LNCaP clone FGC (cell line): ENCODE measurements at regions not wholly inside any gene's neighbourhood (a gene's known extent, or its start where the extent isn't known, plus 50 kb on each side); places are given as distances from the start of the nearest gene placed in this dataset.

Experiments used
- DNase-seq: peaks from one replicate; pipeline ENCODE4 v3.0.0-alpha.2; 2011; ENCODE audit warnings: low read depth
- H3K4me3 ChIP-seq: 2 replicates; pipeline ENCODE4 v1.5.1; 2011; ENCODE audit warnings: mild to moderate bottlenecking, low read depth, low read length, control low read depth
- TF ChIP-seq, protein P1 (sequence below): IDR thresholded peaks from 2 replicates; pipeline ENCODE4 v1.5.1; 2012; ENCODE audit warnings: mild to moderate bottlenecking; ENCODE audit not compliant: control insufficient read depth, insufficient read depth; ENCODE audit errors: extremely low read depth

GRCh38 chr6:134816780-134817179 lies 133.1 kb downstream of the ALDH8A1 start:
- H3K4me3 ChIP-seq: no peak overlapping the region
- TF ChIP-seq, protein P1, sequence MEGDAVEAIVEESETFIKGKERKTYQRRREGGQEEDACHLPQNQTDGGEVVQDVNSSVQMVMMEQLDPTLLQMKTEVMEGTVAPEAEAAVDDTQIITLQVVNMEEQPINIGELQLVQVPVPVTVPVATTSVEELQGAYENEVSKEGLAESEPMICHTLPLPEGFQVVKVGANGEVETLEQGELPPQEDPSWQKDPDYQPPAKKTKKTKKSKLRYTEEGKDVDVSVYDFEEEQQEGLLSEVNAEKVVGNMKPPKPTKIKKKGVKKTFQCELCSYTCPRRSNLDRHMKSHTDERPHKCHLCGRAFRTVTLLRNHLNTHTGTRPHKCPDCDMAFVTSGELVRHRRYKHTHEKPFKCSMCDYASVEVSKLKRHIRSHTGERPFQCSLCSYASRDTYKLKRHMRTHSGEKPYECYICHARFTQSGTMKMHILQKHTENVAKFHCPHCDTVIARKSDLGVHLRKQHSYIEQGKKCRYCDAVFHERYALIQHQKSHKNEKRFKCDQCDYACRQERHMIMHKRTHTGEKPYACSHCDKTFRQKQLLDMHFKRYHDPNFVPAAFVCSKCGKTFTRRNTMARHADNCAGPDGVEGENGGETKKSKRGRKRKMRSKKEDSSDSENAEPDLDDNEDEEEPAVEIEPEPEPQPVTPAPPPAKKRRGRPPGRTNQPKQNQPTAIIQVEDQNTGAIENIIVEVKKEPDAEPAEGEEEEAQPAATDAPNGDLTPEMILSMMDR: no peak
- no peak for DNase-seq

DNA sequence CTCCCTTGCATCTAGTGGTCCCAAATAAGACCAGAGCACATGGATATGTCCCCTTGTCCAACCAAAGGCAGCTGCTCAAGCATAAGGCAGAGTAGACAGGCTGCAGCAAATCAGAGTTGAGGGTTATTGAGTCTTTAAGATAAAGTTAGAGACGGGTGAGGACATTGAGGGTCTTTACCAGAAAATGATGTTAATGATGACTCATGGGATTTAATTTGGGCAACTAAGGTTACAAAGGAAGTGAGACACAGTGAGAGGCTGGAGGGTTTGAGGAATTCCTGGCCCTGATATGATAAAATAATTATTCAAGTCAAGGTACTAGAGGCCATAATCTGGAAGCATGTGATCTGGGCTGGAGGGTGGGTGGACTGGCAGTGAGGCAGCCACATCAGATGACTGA lies 133.6 kb downstream of the ALDH8A1 start:
- H3K4me3 ChIP-seq: no peak overlapping the region
- TF ChIP-seq, protein P1: no peak
- no peak for DNase-seq

DNA sequence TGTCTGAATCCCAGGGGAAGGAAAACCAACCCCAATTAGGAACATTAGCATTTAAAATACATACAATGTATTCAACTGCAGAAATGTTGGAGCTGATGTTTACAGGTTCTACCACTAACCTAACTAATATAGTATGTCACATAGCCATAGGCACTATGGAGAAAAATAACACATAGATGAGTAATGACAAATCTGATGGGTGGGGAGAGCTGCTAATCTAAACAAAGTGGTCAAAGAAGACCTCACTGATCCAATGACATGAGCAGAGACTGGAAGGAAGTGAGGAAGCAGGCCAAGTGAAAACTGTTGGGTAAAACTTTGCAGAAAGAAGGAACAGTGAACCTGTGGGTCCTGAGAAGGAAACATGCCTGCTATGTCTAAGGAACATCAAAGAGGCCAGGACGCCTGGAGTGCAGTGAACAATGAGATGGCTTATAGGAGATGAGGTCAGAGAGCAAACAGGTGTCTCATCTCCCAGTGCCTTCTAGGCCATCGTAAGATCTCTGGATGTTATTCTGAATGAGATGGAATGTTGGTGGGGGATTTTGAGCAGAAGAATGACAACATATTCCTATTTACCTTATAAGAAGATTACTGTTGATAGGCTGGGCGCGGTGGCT lies 135.7 kb downstream of the ALDH8A1 start:
- DNase-seq: no peak
- no peak overlapping the region for H3K4me3 ChIP-seq
- TF ChIP-seq, protein P1: no peak

DNA sequence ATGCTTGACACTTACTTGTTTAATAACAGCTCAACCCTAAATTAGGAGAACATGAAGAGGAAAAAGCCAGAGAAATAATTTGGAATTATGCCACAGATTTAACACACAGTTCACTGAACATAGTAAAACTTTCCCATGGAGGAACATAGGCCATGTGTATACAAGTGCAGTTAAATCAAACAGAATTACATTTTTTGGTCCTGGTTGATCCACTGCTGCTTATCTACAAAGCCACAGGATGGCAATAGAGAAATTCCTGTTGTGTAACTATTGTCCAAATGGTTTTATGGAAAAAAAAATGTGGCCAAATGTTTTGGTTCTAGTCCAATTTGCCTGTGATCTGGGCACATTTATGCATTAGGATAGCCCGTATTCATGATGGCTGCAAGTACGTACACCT lies 136.8 kb downstream of the ALDH8A1 start:
- no peak overlapping the region for H3K4me3 ChIP-seq
- DNase-seq: no peak
- TF ChIP-seq, protein P1: no peak

- TF ChIP-seq, protein P1: no peak
- DNase-seq: no peak
- H3K4me3 ChIP-seq: no peak overlapping the region
These were observed 139.5 kb downstream of the ALDH8A1 start for GRCh38 chr6:134810402-134810801.

GRCh38 chr6:134809130-134809529 lies 140.8 kb downstream of the ALDH8A1 start:
- DNase-seq: no peak
- H3K4me3 ChIP-seq: no peak overlapping the region
- TF ChIP-seq, protein P1: no peak

DNA sequence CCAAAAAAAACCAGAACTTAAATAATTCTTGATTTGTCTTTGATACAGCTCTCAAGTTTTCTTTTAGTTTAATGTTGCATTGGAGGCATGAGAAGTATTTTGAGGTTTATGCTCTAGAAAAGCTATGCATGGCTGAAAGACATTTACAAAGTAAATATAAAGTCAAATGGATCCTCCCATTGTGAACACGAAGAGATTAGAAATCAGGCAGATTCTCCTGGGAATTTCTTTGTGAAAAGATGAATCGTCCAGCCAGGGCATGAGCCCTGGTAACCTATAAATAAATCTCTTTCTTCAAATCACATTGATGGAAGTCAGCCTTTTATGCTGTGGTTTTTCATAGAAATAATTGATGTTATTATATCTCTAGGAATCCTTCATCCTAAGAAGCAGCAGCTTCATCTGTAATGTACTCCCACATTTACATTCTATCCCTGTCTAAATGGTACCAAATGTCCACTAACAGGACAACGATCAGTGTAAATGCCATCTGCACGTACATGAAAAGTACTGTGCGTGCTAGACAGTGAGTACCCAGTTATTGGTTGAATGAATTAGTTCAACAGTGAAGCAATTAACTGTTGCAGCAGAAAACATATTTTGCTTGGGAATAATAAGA lies 143.6 kb downstream of the ALDH8A1 start:
- no peak for DNase-seq
- TF ChIP-seq, protein P1: no peak
- no peak overlapping the region for H3K4me3 ChIP-seq
